ENCODE measurements at regions not wholly inside any gene's neighbourhood (a gene's known extent, or its start where the extent isn't known, plus 50 kb on each side); places are given as distances from the start of the nearest gene placed in this dataset.

GRCh38 chr2:12502759-12503158 is 214.0 kb upstream of the TRIB2 start:
- H3K9me3 Mint-ChIP-seq (ENCODE audit: low read depth) = no peaks in the 10 kb centered on the region
- H3K27ac Mint-ChIP-seq = no peak overlapping the region
- no peak overlapping the region for H3K4me3 Mint-ChIP-seq (ENCODE audit: low read depth)
- peaks cover 3% of the 10 kb centered on the region for H3K27me3 Mint-ChIP-seq
- no peaks in the 10 kb centered on the region for H3K4me1 Mint-ChIP-seq (ENCODE audit: low read depth)
- no peak for TF ChIP-seq CTCF (IDR thresholded peaks at IDR 0.05; ENCODE audit: unreplicated experiment)
- DNase-seq (ENCODE audit: low spot score, unreplicated experiment) = no peak
- H3K36me3 Mint-ChIP-seq (ENCODE audit: insufficient read depth) = no peaks in the 10 kb centered on the region

- Mint-ChIP-seq H3K36me3 (ENCODE audit: insufficient read depth) (no peaks in the 10 kb centered on the region), H3K4me3 (ENCODE audit: low read depth) (no peak overlapping the region), H3K4me1 (ENCODE audit: low read depth) (no peaks in the 10 kb centered on the region), H3K9me3 (ENCODE audit: low read depth) (peaks cover 1% of the 10 kb centered on the region), H3K27ac (no peak overlapping the region), H3K27me3 (peaks cover 3% of the 10 kb centered on the region)
- DNase-seq (ENCODE audit: low spot score, unreplicated experiment) = no peak
- TF ChIP-seq CTCF (IDR thresholded peaks at IDR 0.05; ENCODE audit: unreplicated experiment) = no peak
These were observed 212.3 kb upstream of the TRIB2 start for GRCh38 chr2:12504443-12504842.

GRCh38 chr2:12506846-12507245 is 209.9 kb upstream of the TRIB2 start:
- TF ChIP-seq CTCF (IDR thresholded peaks at IDR 0.05; ENCODE audit: unreplicated experiment) = no peak
- Mint-ChIP-seq H3K27ac (no peak overlapping the region), H3K36me3 (ENCODE audit: insufficient read depth) (no peaks in the 10 kb centered on the region), H3K27me3 (peaks cover 3% of the 10 kb centered on the region), H3K9me3 (ENCODE audit: low read depth) (peaks cover 4% of the 10 kb centered on the region), H3K4me3 (ENCODE audit: low read depth) (no peak overlapping the region), H3K4me1 (ENCODE audit: low read depth) (no peaks in the 10 kb centered on the region)
- no peak for DNase-seq (ENCODE audit: low spot score, unreplicated experiment)

GRCh38 chr2:12507295-12507694 is 209.4 kb upstream of the TRIB2 start:
- peaks cover 3% of the 10 kb centered on the region for H3K27me3 Mint-ChIP-seq
- no peak for DNase-seq (ENCODE audit: low spot score, unreplicated experiment)
- no peaks in the 10 kb centered on the region for H3K36me3 Mint-ChIP-seq (ENCODE audit: insufficient read depth)
- no peak overlapping the region for H3K27ac Mint-ChIP-seq
- peaks cover 4% of the 10 kb centered on the region for H3K9me3 Mint-ChIP-seq (ENCODE audit: low read depth)
- no peak for TF ChIP-seq CTCF (IDR thresholded peaks at IDR 0.05; ENCODE audit: unreplicated experiment)
- H3K4me1 Mint-ChIP-seq (ENCODE audit: low read depth) = no peaks in the 10 kb centered on the region
- no peak overlapping the region for H3K4me3 Mint-ChIP-seq (ENCODE audit: low read depth)

- H3K9me3 Mint-ChIP-seq (ENCODE audit: low read depth) = peaks cover 4% of the 10 kb centered on the region
- H3K36me3 Mint-ChIP-seq (ENCODE audit: insufficient read depth) = no peaks in the 10 kb centered on the region
- no peak for TF ChIP-seq CTCF (IDR thresholded peaks at IDR 0.05; ENCODE audit: unreplicated experiment)
- peaks cover 8% of the 10 kb centered on the region for H3K27me3 Mint-ChIP-seq
- no peak for DNase-seq (ENCODE audit: low spot score, unreplicated experiment)
- H3K4me3 Mint-ChIP-seq (ENCODE audit: low read depth) = no peak overlapping the region
- H3K27ac Mint-ChIP-seq = no peak overlapping the region
- H3K4me1 Mint-ChIP-seq (ENCODE audit: low read depth) = peaks cover 4% of the 10 kb centered on the region
These were observed 206.7 kb upstream of the TRIB2 start for GRCh38 chr2:12510070-12510469.

Data from progenitor cell of endocrine pancreas (in vitro differentiated cells).